ENCODE measurements at regions not wholly inside any gene's neighbourhood (a gene's known extent, or its start where the extent isn't known, plus 50 kb on each side); places are given as distances from the start of the nearest gene placed in this dataset.

GRCh38 chr1:19563324-19564097 lies 78.2 kb upstream of the CAPZB start:
- H3K4me1 ChIP-seq (ENCODE audit: control insufficient read depth, insufficient read depth, low read length), result no peaks in the 10 kb centered on the region
- 85 to 86% methylated on average over 10 to 15 of the region's 15 CpGs for WGBS, 2 experiments (ENCODE audit: insufficient coverage in 1 of 2, insufficient read length in 1 of 2)

GRCh38 chr1:19562847-19563246 lies 77.5 kb upstream of the CAPZB start:
- Histone ChIP-seq H3K27me3 (ENCODE audit: control insufficient read depth, insufficient read depth, low read length, poor library complexity, severe bottlenecking) (no peaks in the 10 kb centered on the region), H3K9ac (ENCODE audit: extremely low read depth, low read length, poor library complexity, severe bottlenecking) (no peak overlapping the region), H3K27ac (ENCODE audit: low read depth, low read length) (no peak overlapping the region), H3K4me1 (ENCODE audit: control insufficient read depth, insufficient read depth, low read length) (no peaks in the 10 kb centered on the region), H3K36me3 (ENCODE audit: control insufficient read depth, insufficient read depth, low read length) (no peaks in the 10 kb centered on the region), H3K9me3 (ENCODE audit: control insufficient read depth, low read length) (no peaks in the 10 kb centered on the region), H3K4me3 (ENCODE audit: low read length) (no peak overlapping the region)
- H3K9me3 Mint-ChIP-seq, result no peaks in the 10 kb centered on the region
- peaks cover 3% of the 10 kb centered on the region for H3K27me3 Mint-ChIP-seq (ENCODE audit: insufficient read depth)
- no peak overlapping the region for H3K4me3 Mint-ChIP-seq
- H3K36me3 Mint-ChIP-seq (ENCODE audit: low read depth), result no peaks in the 10 kb centered on the region
- H3K4me1 Mint-ChIP-seq, result no peaks in the 10 kb centered on the region
- DNase-seq, result no peak
- 85 to 90% methylated on average over 2 of the region's 2 CpGs for WGBS, 2 experiments (ENCODE audit: insufficient coverage in 1 of 2, insufficient read length in 1 of 2)
- TF ChIP-seq CTCF (conservative IDR thresholded peaks at IDR 0.05), result no peak
- H3K27ac Mint-ChIP-seq, result no peak overlapping the region

More at GRCh38 chr1:19563324-19564097, 78.2 kb upstream of the CAPZB start:
- no peak overlapping the region for H3K9ac ChIP-seq (ENCODE audit: extremely low read depth, low read length, poor library complexity, severe bottlenecking)
- Mint-ChIP-seq H3K36me3 (ENCODE audit: low read depth) (no peaks in the 10 kb centered on the region), H3K4me1 (no peaks in the 10 kb centered on the region), H3K4me3 (no peak overlapping the region), H3K27me3 (ENCODE audit: insufficient read depth) (no peaks in the 10 kb centered on the region), H3K9me3 (no peaks in the 10 kb centered on the region), H3K27ac (no peak overlapping the region)
- H3K27me3 ChIP-seq (ENCODE audit: control insufficient read depth, insufficient read depth, low read length, poor library complexity, severe bottlenecking), result no peaks in the 10 kb centered on the region
- no peak overlapping the region for H3K27ac ChIP-seq (ENCODE audit: low read depth, low read length)
- TF ChIP-seq CTCF (conservative IDR thresholded peaks at IDR 0.05), result no peak
- no peaks in the 10 kb centered on the region for H3K36me3 ChIP-seq (ENCODE audit: control insufficient read depth, insufficient read depth, low read length)
- H3K9me3 ChIP-seq (ENCODE audit: control insufficient read depth, low read length), result no peaks in the 10 kb centered on the region
- no peak overlapping the region for H3K4me3 ChIP-seq (ENCODE audit: low read length)
- DNase-seq, result no peak

- H3K9me3 ChIP-seq (ENCODE audit: control insufficient read depth, low read length), result no peaks in the 10 kb centered on the region
- DNase-seq, result no peak
- Mint-ChIP-seq H3K4me1 (no peaks in the 10 kb centered on the region), H3K9me3 (no peaks in the 10 kb centered on the region), H3K27me3 (ENCODE audit: insufficient read depth) (peaks cover 6% of the 10 kb centered on the region), H3K36me3 (ENCODE audit: low read depth) (no peaks in the 10 kb centered on the region), H3K4me3 (no peak overlapping the region), H3K27ac (no peak overlapping the region)
- WGBS, 2 experiments (ENCODE audit: insufficient coverage in 1 of 2, insufficient read length in 1 of 2), result 92 to 93% methylated on average over 4 of the region's 4 CpGs
- H3K27me3 ChIP-seq (ENCODE audit: control insufficient read depth, insufficient read depth, low read length, poor library complexity, severe bottlenecking), result no peaks in the 10 kb centered on the region
- H3K36me3 ChIP-seq (ENCODE audit: control insufficient read depth, insufficient read depth, low read length), result no peaks in the 10 kb centered on the region
- no peak overlapping the region for H3K27ac ChIP-seq (ENCODE audit: low read depth, low read length)
- no peak overlapping the region for H3K4me3 ChIP-seq (ENCODE audit: low read length)
- no peak overlapping the region for H3K9ac ChIP-seq (ENCODE audit: extremely low read depth, low read length, poor library complexity, severe bottlenecking)
- H3K4me1 ChIP-seq (ENCODE audit: control insufficient read depth, insufficient read depth, low read length), result no peaks in the 10 kb centered on the region
- no peak for TF ChIP-seq CTCF (conservative IDR thresholded peaks at IDR 0.05)
Observed at GRCh38 chr1:19560480-19560879, 75.1 kb upstream of the CAPZB start.

Measured in endodermal cell (in vitro differentiated cells).